ENCODE measurements at regions not wholly inside any gene's neighbourhood (a gene's known extent, or its start where the extent isn't known, plus 50 kb on each side); places are given as distances from the start of the nearest gene placed in this dataset.

GRCh38 chr2:237170020-237170419 lies 84.3 kb downstream of the COPS8 start:
- no peak for DNase-seq (ENCODE audit: low read depth, low spot score)

- DNase-seq (ENCODE audit: low read depth, low spot score): no peak
Measured at GRCh38 chr2:237171396-237171795, 85.7 kb downstream of the COPS8 start.

GRCh38 chr2:237171881-237172280 lies 86.2 kb downstream of the COPS8 start:
- DNase-seq (ENCODE audit: low read depth, low spot score): no peak

- DNase-seq (ENCODE audit: low read depth, low spot score): no peak
Measured at GRCh38 chr2:237177052-237177451, 91.4 kb downstream of the COPS8 start.

GRCh38 chr2:237177986-237178385 lies 92.3 kb downstream of the COPS8 start:
- no peak for DNase-seq (ENCODE audit: low read depth, low spot score)

- DNase-seq (ENCODE audit: low read depth, low spot score): no peak
Measured at GRCh38 chr2:237178396-237178795, 92.7 kb downstream of the COPS8 start.

- DNase-seq (ENCODE audit: low read depth, low spot score): no peak
Measured at GRCh38 chr2:237179161-237179560, 93.5 kb downstream of the COPS8 start.

- DNase-seq (ENCODE audit: low read depth, low spot score): no peak
Measured at GRCh38 chr2:237180187-237180586, 94.5 kb downstream of the COPS8 start.

GRCh38 chr2:237180987-237181386 lies 95.3 kb downstream of the COPS8 start:
- DNase-seq (ENCODE audit: low read depth, low spot score): no peak

- no peak for DNase-seq (ENCODE audit: low read depth, low spot score)
Measured at GRCh38 chr2:237181844-237182243, 96.2 kb downstream of the COPS8 start.

GRCh38 chr2:237182422-237183123 lies 96.9 kb downstream of the COPS8 start:
- DNase-seq (ENCODE audit: low read depth, low spot score): no peak

GRCh38 chr2:237184192-237184918 lies 98.7 kb downstream of the COPS8 start:
- no peak for DNase-seq (ENCODE audit: low read depth, low spot score)

- DNase-seq (ENCODE audit: low read depth, low spot score): no peak
Measured at GRCh38 chr2:237184919-237185552, 99.3 kb downstream of the COPS8 start.

- DNase-seq (ENCODE audit: low read depth, low spot score): no peak
Measured at GRCh38 chr2:237185553-237185925, 99.8 kb downstream of the COPS8 start.

GRCh38 chr2:237189799-237190198 lies 104.1 kb downstream of the COPS8 start:
- DNase-seq (ENCODE audit: low read depth, low spot score): no peak

- no peak for DNase-seq (ENCODE audit: low read depth, low spot score)
Measured at GRCh38 chr2:237190966-237191713, 105.5 kb downstream of the COPS8 start.

GRCh38 chr2:237191714-237192081 lies 106.0 kb downstream of the COPS8 start:
- no peak for DNase-seq (ENCODE audit: low read depth, low spot score)

- no peak for DNase-seq (ENCODE audit: low read depth, low spot score)
Measured at GRCh38 chr2:237192881-237193280, 107.2 kb downstream of the COPS8 start.

GRCh38 chr2:237193436-237193835 lies 107.7 kb downstream of the COPS8 start:
- no peak for DNase-seq (ENCODE audit: low read depth, low spot score)

GRCh38 chr2:237194081-237194480 lies 108.4 kb downstream of the COPS8 start:
- DNase-seq (ENCODE audit: low read depth, low spot score): no peak

- no peak for DNase-seq (ENCODE audit: low read depth, low spot score)
Measured at GRCh38 chr2:237194906-237195305, 109.2 kb downstream of the COPS8 start.
